Liver (tissue), 3 donors: ENCODE measurements at regions not wholly inside any gene's neighbourhood (a gene's known extent, or its start where the extent isn't known, plus 50 kb on each side); places are given as distances from the start of the nearest gene placed in this dataset.

ENCODE experiments used
- CTCF ChIP-seq: fragments of 150-350 bp; IDR thresholded peaks from 2 replicates; pipeline ENCODE4 v1.5.1; 2017; ENCODE audit warnings: improper control_type of control experiment, low read depth, low read length; ENCODE audit not compliant: missing input control
- GABPA ChIP-seq, 2 donors: IDR thresholded peaks in 1 of 2; conservative IDR thresholded peaks in 1 of 2; 2 replicates each; pipeline ENCODE4 v1.6.1; 2016; ENCODE audit warnings: antibody characterized with exemption in 2 of 2, mild to moderate bottlenecking in 1 of 2, moderate library complexity in 1 of 2
- RAD21 ChIP-seq, 2 donors: IDR thresholded peaks; 2 replicates each; pipeline ENCODE4 v1.6.1; 2016; ENCODE audit warnings: antibody characterized with exemption in 2 of 2, mild to moderate bottlenecking in 2 of 2
- RXRA ChIP-seq, 2 donors: IDR thresholded peaks; 2 replicates each; pipeline ENCODE4 v1.6.1; 2017 to 2018; ENCODE audit warnings: antibody characterized with exemption in 2 of 2, mild to moderate bottlenecking in 1 of 2
- donor health status: healthy.
- donor health status: healthy.

GRCh38 chr2:51404226-51404625 is 372.3 kb upstream of the NRXN1 start:
- no peak for TF ChIP-seq GABPA (IDR thresholded peaks at IDR 0.05 in 1 of 2, conservative IDR thresholded peaks at IDR 0.05 in 1 of 2)
- TF ChIP-seq CTCF, result no peak
- no peak for TF ChIP-seq RXRA (IDR thresholded peaks at IDR 0.05)
- no peak for TF ChIP-seq RAD21 (IDR thresholded peaks at IDR 0.05)
